Spinal cord (tissue), 9 donors: ENCODE measurements at regions not wholly inside any gene's neighbourhood (a gene's known extent, or its start where the extent isn't known, plus 50 kb on each side); places are given as distances from the start of the nearest gene placed in this dataset.
A peak's percentile ranks its signal among the peaks of the same experiment; 100 is the strongest.

ENCODE experiments used
- DNase-seq, 6 donors: peaks; one replicate each; pipeline versions ENCODE4 v3.0.0 to v3.0.0-alpha.2; 2013 to 2015; ENCODE audit warnings: low spot score in 6 of 6, low read depth in 4 of 6
- H3K27ac ChIP-seq: one replicate; pipeline ENCODE4 v1.5.1; 2013; ENCODE audit warnings: low read depth, low read length, control low read depth
- H3K27me3 ChIP-seq: one replicate; pipeline ENCODE4 v1.6.1; 2013; ENCODE audit warnings: low read length; ENCODE audit not compliant: control insufficient read depth, insufficient read depth
- H3K36me3 ChIP-seq: one replicate; pipeline ENCODE4 v1.6.1; 2013; ENCODE audit warnings: low read length; ENCODE audit not compliant: control insufficient read depth, insufficient read depth
- H3K4me1 ChIP-seq: one replicate; pipeline ENCODE4 v1.6.1; 2013; ENCODE audit warnings: low read length; ENCODE audit not compliant: control insufficient read depth, insufficient read depth
- H3K4me3 ChIP-seq: one replicate; pipeline ENCODE4 v1.5.1; 2013; ENCODE audit warnings: low read depth, low read length, control low read depth
- H3K9me3 ChIP-seq: one replicate; pipeline ENCODE4 v1.6.1; 2013; ENCODE audit warnings: low read length; ENCODE audit not compliant: control insufficient read depth, insufficient read depth
- WGBS: methylation state at CpG from one replicate; pipeline ENCODE4 v1.1.5; 2013; ENCODE audit warnings: missing lambda C conversion rate; ENCODE audit not compliant: insufficient coverage; 5-methylcytosine and 5-hydroxymethylcytosine counted together
- donor health status: healthy.

DNA sequence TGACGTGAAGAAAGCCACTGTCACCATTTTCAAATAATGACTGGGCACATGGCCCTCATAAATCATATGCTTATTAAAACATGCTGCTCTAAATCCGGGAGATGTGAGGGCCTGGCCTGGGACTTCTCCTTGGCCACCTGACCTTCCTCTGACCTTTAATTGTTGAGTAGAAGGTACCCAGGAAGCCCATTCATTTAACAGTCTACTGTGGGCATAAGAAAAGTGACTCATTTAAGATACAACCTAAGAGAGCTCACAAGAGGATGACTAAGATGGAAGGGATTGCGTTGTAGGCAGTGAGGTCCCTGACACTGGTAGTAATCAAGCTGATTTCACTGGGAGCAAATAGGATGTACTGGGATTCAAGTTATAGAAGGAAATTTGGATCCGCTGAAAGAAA lies 203.4 kb upstream of the GPR26 start:
- no peaks in the 10 kb centered on the region for H3K36me3 ChIP-seq
- H3K9me3 ChIP-seq = no peaks in the 10 kb centered on the region
- 33% methylated on average over 1 of the region's 4 CpGs for WGBS
- peaks cover 12% of the 10 kb centered on the region for H3K4me1 ChIP-seq
- DNase-seq = no peak
- no peak overlapping the region for H3K4me3 ChIP-seq
- H3K27me3 ChIP-seq = no peaks in the 10 kb centered on the region
- H3K27ac ChIP-seq = no peak overlapping the region

DNA sequence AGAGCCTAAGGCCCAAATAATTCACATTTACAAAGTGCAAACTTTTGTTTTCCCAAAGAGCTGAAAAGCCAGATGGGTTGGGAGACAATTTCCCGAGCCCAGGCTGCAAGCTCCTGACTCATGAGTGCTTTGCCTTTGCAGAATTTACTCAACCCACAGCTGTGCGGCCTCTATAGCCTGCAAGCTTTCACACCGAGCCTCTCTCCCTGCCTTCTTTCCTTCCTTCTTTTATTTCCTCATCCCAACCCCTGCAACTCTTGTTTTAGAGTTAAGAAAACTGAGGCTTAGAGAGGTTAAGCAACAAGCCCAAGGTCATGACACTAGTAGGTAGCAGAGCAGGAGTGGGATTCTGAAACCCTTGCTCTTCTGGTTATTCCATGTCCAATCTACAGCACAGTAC lies 203.0 kb upstream of the GPR26 start:
- WGBS = 60% methylated on average over 1 of the region's 3 CpGs
- no peaks in the 10 kb centered on the region for H3K27me3 ChIP-seq

GRCh38 chr10:123463698-123464097 lies 202.5 kb upstream of the GPR26 start:
- H3K4me3 ChIP-seq = no peak overlapping the region
- H3K27ac ChIP-seq = no peak overlapping the region
- no peaks in the 10 kb centered on the region for H3K36me3 ChIP-seq
- H3K27me3 ChIP-seq = no peaks in the 10 kb centered on the region
- H3K4me1 ChIP-seq = peaks cover 12% of the 10 kb centered on the region
- H3K9me3 ChIP-seq = no peaks in the 10 kb centered on the region
- no peak for DNase-seq
- WGBS = 43% methylated on average over 9 of the region's 10 CpGs

More for the DNA sequence above, 203.0 kb upstream of the GPR26 start:
- Histone ChIP-seq H3K4me3 (no peak overlapping the region), H3K36me3 (no peaks in the 10 kb centered on the region), H3K4me1 (peaks cover 12% of the 10 kb centered on the region), H3K9me3 (no peaks in the 10 kb centered on the region), H3K27ac (no peak overlapping the region)
- DNase-seq = no peak

DNA sequence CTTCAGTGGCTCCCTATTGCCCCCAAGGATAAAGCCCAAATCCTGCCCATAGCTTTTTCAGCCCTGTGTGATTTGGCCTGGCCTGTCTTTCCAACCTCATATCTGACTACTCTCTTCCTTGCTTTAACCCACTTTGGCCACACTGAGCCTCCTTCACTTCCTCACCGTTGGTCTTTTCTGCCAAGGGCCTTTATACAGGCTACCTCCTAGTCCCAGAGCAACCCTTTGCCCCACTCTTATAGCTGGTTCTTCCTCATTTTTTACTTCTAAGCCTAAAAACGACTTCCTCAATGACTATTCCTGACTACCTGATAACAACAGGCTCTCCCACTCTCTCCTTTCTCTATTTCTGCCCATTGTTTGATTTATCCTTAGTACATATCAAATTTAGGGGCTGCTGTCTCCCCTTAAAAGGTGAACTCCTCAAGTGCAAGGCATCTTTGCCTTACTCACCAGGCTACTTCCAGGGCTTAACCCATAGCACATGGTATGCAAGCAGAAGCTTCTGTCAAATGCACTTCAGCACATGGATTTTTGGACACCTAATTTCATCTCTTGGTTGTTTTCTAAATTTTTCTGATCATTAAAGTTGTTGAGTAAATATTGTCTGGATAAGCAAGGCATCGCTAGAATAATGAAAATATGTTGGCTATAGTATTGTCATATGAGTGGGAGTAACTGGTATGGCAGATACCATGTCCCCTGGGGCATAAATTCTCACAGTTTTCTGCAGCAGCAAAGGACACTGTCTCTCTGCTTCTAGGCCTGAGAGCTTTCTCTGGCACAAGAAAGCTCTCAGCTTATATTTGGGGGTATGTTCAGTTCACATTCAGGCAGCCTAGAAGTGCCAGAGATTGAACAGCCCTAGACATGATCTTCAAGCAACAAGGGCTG lies 201.5 kb upstream of the GPR26 start:
- H3K9me3 ChIP-seq = no peaks in the 10 kb centered on the region
- 78% methylated on average over 3 of the region's 3 CpGs for WGBS
- no peak for DNase-seq
- H3K36me3 ChIP-seq = no peaks in the 10 kb centered on the region
- no peak overlapping the region for H3K4me3 ChIP-seq
- no peak overlapping the region for H3K27ac ChIP-seq
- H3K4me1 ChIP-seq = peaks cover 10% of the 10 kb centered on the region
- no peaks in the 10 kb centered on the region for H3K27me3 ChIP-seq

- Histone ChIP-seq H3K27me3 (no peaks in the 10 kb centered on the region), H3K27ac (no peak overlapping the region), H3K4me3 (no peak overlapping the region), H3K36me3 (no peaks in the 10 kb centered on the region), H3K4me1 (peaks cover 5% of the 10 kb centered on the region), H3K9me3 (no peaks in the 10 kb centered on the region)
- WGBS = 31% methylated on average over 3 of the region's 7 CpGs
- DNase-seq = peak in 1 of 6 donors; percentile 47
These were observed 195.7 kb upstream of the GPR26 start for GRCh38 chr10:123470336-123470921.

GRCh38 chr10:123471811-123472210 lies 194.3 kb upstream of the GPR26 start:
- H3K36me3 ChIP-seq = no peaks in the 10 kb centered on the region
- H3K27me3 ChIP-seq = no peaks in the 10 kb centered on the region
- no peaks in the 10 kb centered on the region for H3K9me3 ChIP-seq
- 100% methylated on average over 1 of the region's 1 CpG for WGBS
- H3K4me3 ChIP-seq = no peak overlapping the region
- no peak overlapping the region for H3K27ac ChIP-seq
- no peak for DNase-seq
- H3K4me1 ChIP-seq = peaks cover 5% of the 10 kb centered on the region

DNA sequence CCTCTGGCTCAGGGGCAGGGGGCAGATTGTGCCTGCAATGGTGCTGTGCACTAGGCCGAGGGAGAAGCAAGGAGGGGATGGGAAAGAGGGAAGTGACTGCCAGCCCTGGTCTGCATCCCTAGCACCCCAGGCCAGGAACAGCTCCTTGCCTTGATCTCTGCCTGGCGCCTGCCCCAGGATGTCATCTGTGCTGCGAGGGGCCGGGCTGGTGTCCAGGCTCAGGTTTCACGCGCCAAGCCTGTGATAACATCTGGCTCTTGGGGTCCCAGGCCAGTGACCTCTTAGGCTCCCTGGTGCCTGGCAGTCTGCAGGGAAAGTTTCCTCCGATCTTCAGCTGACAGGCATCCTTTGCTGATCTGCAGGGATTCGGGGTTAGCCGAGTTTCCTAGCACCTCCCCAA lies 193.5 kb upstream of the GPR26 start:
- Histone ChIP-seq H3K4me1 (peaks cover 5% of the 10 kb centered on the region), H3K27me3 (no peaks in the 10 kb centered on the region), H3K4me3 (no peak overlapping the region), H3K9me3 (no peaks in the 10 kb centered on the region), H3K27ac (no peak overlapping the region), H3K36me3 (no peaks in the 10 kb centered on the region)
- no peak for DNase-seq
- WGBS = 30% methylated on average over 9 of the region's 9 CpGs

- 71% methylated on average over 3 of the region's 4 CpGs for WGBS
- H3K9me3 ChIP-seq = no peaks in the 10 kb centered on the region
- H3K4me1 ChIP-seq = peaks cover 5% of the 10 kb centered on the region
- no peak overlapping the region for H3K4me3 ChIP-seq
- no peak overlapping the region for H3K27ac ChIP-seq
- no peak for DNase-seq
- no peaks in the 10 kb centered on the region for H3K27me3 ChIP-seq
- H3K36me3 ChIP-seq = no peaks in the 10 kb centered on the region
These were observed 191.5 kb upstream of the GPR26 start for GRCh38 chr10:123474700-123475099.

- Histone ChIP-seq H3K27ac (no peak overlapping the region), H3K4me3 (no peak overlapping the region), H3K36me3 (no peaks in the 10 kb centered on the region), H3K27me3 (no peaks in the 10 kb centered on the region), H3K9me3 (no peaks in the 10 kb centered on the region), H3K4me1 (peaks cover 5% of the 10 kb centered on the region)
- no peak for DNase-seq
- 100% methylated on average over 1 of the region's 2 CpGs for WGBS
These were observed 190.7 kb upstream of the GPR26 start for GRCh38 chr10:123475466-123475865.

DNA sequence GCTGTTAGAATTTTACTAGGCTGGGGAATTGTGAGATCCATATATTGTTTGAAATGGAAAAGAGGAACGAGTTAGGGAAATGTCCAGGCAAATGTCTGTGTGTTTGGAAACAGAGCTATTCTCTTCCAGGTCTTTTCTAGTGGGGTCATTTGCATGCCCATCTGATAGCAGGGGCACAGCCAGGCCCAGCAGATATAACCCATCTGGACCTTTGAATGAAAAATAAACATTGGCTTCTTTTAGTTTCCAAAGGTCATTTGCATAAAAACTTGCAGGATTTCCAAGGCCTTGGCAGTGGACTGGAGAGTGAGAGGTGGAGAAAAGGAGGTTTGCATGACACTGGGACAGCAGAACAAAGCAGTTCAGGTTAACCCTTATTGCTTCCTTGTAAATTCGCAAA lies 188.0 kb upstream of the GPR26 start:
- no peak overlapping the region for H3K27ac ChIP-seq
- no peaks in the 10 kb centered on the region for H3K9me3 ChIP-seq
- H3K36me3 ChIP-seq = no peaks in the 10 kb centered on the region
- no peaks in the 10 kb centered on the region for H3K27me3 ChIP-seq
- H3K4me3 ChIP-seq = no peak overlapping the region
- DNase-seq = no peak
- WGBS = 58% methylated on average over 1 of the region's 2 CpGs
- H3K4me1 ChIP-seq = no peaks in the 10 kb centered on the region
